ENCODE measurements at regions not wholly inside any gene's neighbourhood (a gene's known extent, or its start where the extent isn't known, plus 50 kb on each side); places are given as distances from the start of the nearest gene placed in this dataset.
A peak's percentile ranks its signal among the peaks of the same experiment; 100 is the strongest.

GRCh38 chr5:17340819-17341218 is 123.4 kb downstream of the BASP1 start:
- Histone ChIP-seq H3K4me3 (ENCODE audit: low read depth, low read length, poor library complexity, severe bottlenecking) (no peak overlapping the region), H3K27ac (ENCODE audit: low read depth, low read length, poor library complexity, severe bottlenecking) (no peak overlapping the region), H3K36me3 (ENCODE audit: insufficient read depth, low read length) (no peaks in the 10 kb centered on the region), H3F3A (ENCODE audit: insufficient read depth, low read length) (no peaks in the 10 kb centered on the region), H3K9me3 (ENCODE audit: low read length) (peaks cover 7% of the 10 kb centered on the region; the same call in 1 of the 2 replicates), H3K4me1 (ENCODE audit: insufficient read depth, low read length, severe bottlenecking) (peaks cover 11% of the 10 kb centered on the region), H3K27me3 (ENCODE audit: insufficient read depth, low read length) (no peaks in the 10 kb centered on the region), H3K79me2 (ENCODE audit: insufficient read depth, low read length) (no peaks in the 10 kb centered on the region), H4K20me1 (ENCODE audit: insufficient read depth, low read length) (no peaks in the 10 kb centered on the region), H3K9ac (ENCODE audit: low read length) (no peak overlapping the region), H3K4me2 (ENCODE audit: low read length) (no peak overlapping the region), H3K9me2 (ENCODE audit: low read depth, low read length) (no peaks in the 10 kb centered on the region), H2AFZ (ENCODE audit: low read length) (no peak overlapping the region)
- TF ChIP-seq CTCF (IDR thresholded peaks at IDR 0.05; ENCODE audit: low read length) (no peak), EZH2 (IDR thresholded peaks at IDR 0.05; ENCODE audit: borderline replicate concordance, low read length) (no peak)

GRCh38 chr5:17343675-17344074 is 126.2 kb downstream of the BASP1 start:
- H3K36me3 ChIP-seq (ENCODE audit: insufficient read depth, low read length), result no peaks in the 10 kb centered on the region
- no peak overlapping the region for H3K4me3 ChIP-seq (ENCODE audit: low read depth, low read length, poor library complexity, severe bottlenecking)
- no peaks in the 10 kb centered on the region for H3K79me2 ChIP-seq (ENCODE audit: insufficient read depth, low read length)
- TF ChIP-seq CTCF (IDR thresholded peaks at IDR 0.05; ENCODE audit: low read length), result no peak
- TF ChIP-seq EZH2 (IDR thresholded peaks at IDR 0.05; ENCODE audit: borderline replicate concordance, low read length), result no peak
- no peaks in the 10 kb centered on the region for H3K9me2 ChIP-seq (ENCODE audit: low read depth, low read length)
- H3K27me3 ChIP-seq (ENCODE audit: insufficient read depth, low read length), result no peaks in the 10 kb centered on the region
- H3K9me3 ChIP-seq (ENCODE audit: low read length), result no peaks in the 10 kb centered on the region
- no peaks in the 10 kb centered on the region for H4K20me1 ChIP-seq (ENCODE audit: insufficient read depth, low read length)
- no peak overlapping the region for H3K27ac ChIP-seq (ENCODE audit: low read depth, low read length, poor library complexity, severe bottlenecking)
- peaks cover 11% of the 10 kb centered on the region for H3K4me1 ChIP-seq (ENCODE audit: insufficient read depth, low read length, severe bottlenecking)
- H3F3A ChIP-seq (ENCODE audit: insufficient read depth, low read length), result no peaks in the 10 kb centered on the region
- peak overlapping the region; percentile 57 for H3K4me2 ChIP-seq (ENCODE audit: low read length)
- H2AFZ ChIP-seq (ENCODE audit: low read length), result peak overlapping the region; percentile 95
- H3K9ac ChIP-seq (ENCODE audit: low read length), result no peak overlapping the region

GRCh38 chr5:17346811-17347210 is 129.4 kb downstream of the BASP1 start:
- Histone ChIP-seq H3K9ac (ENCODE audit: low read length) (no peak overlapping the region), H3K27me3 (ENCODE audit: insufficient read depth, low read length) (no peaks in the 10 kb centered on the region), H3K4me1 (ENCODE audit: insufficient read depth, low read length, severe bottlenecking) (peaks cover 11% of the 10 kb centered on the region), H2AFZ (ENCODE audit: low read length) (no peak overlapping the region), H3K9me3 (ENCODE audit: low read length) (no peaks in the 10 kb centered on the region), H3K4me3 (ENCODE audit: low read depth, low read length, poor library complexity, severe bottlenecking) (no peak overlapping the region), H3K4me2 (ENCODE audit: low read length) (no peak overlapping the region), H3K36me3 (ENCODE audit: insufficient read depth, low read length) (no peaks in the 10 kb centered on the region), H4K20me1 (ENCODE audit: insufficient read depth, low read length) (no peaks in the 10 kb centered on the region), H3F3A (ENCODE audit: insufficient read depth, low read length) (no peaks in the 10 kb centered on the region), H3K9me2 (ENCODE audit: low read depth, low read length) (no peaks in the 10 kb centered on the region), H3K79me2 (ENCODE audit: insufficient read depth, low read length) (no peaks in the 10 kb centered on the region), H3K27ac (ENCODE audit: low read depth, low read length, poor library complexity, severe bottlenecking) (no peak overlapping the region)
- TF ChIP-seq CTCF (IDR thresholded peaks at IDR 0.05; ENCODE audit: low read length) (no peak), EZH2 (IDR thresholded peaks at IDR 0.05; ENCODE audit: borderline replicate concordance, low read length) (no peak)
